ENCODE measurements at regions not wholly inside any gene's neighbourhood (a gene's known extent, or its start where the extent isn't known, plus 50 kb on each side); places are given as distances from the start of the nearest gene placed in this dataset.
"Not testable (repeated sequence)": the region's sequence is repeated elsewhere in the genome, so short reads cannot be mapped to it uniquely, and the experiment has no call there.

DNA sequence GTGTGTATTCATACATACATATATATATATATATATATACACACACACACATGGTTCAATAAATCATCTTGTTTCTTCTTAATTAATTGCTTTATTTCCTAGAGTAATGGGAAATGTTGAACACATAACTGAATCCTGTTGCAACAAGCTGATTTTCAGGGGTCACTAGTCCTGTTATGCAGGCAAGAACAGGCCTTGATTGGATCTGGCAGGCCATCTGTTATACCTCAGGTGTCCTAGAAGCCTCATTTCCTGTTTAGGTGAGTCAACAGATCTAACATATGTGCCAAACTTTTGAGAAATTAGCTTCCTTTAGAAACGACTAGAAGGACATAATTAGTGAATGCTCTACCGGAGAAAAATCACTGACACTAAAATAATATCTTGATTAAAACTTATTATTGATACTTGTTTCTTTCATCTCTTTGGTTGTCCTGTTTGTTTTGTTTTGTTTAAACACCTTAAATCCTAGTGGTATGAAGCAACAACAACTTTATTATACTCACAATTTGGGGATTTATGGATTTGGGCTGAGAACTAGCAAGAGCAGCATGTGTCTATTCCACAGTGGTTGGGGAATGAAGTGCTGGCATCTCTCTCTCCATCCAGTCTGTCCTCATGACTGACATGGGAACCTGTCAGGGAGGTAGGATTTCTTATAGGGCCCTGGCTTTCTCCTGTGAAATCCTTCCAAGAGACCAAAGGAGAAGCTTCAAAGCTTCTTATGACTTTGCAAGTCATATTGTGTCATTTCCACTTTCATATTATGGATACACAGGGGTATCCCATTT lies 552.6 kb downstream of the NSUN3 start:
- no peak for DNase-seq

DNA sequence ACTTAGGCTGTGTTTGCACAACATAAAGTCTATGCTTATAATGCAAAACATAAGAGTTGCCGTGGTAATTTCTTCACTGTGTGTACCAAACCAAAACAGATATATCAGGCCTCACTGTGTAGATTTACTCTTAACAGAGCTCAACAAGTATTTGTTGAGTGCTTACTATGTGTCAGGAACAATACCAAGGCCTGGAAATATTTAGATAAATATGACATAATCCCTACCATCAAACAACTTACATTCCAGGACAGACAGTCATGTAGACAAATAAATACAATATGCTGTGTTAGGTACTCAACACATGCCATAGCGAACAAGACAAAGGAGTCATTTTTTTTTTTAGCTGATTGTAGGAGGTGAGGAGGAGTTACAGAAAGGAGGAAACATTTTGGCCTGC lies 554.0 kb downstream of the NSUN3 start:
- no peak for DNase-seq

DNA sequence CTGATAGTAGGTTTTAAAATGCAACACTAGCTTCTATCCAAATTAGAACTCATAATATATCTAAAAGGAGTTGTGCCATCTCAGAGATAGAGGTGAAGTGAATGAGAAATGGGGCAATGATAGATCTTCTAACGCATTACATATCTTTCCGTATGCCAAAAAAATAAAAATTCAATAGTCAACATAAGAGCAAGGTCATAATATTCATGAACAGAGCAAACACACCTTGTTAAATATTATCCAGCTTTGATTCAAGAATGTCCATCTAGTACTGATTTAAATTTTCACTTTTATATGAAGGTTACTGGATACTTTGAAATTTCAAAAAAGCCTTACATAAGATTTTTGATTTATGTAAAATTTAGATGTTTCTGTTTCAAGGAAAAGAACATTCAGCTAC lies 554.5 kb downstream of the NSUN3 start:
- no peak for DNase-seq

DNA sequence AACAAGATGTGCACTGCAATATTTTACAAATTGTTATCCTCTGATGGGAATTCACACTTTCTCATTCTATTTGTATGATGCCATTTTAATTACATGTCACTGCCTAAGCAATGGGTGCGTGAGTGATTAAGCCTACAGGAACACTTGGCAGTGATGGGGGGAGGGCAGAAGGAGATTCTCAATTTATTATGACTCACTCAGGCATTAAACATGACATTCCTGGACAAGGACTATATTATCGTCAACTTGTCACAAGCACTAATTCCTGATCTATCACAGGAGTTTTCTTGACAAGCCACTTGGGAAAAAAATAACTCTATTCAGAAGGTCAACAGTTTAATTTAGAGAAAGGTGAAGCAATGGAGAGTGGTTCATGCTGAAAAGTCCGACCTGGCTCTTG lies 556.8 kb downstream of the NSUN3 start:
- DNase-seq = no peak

DNA sequence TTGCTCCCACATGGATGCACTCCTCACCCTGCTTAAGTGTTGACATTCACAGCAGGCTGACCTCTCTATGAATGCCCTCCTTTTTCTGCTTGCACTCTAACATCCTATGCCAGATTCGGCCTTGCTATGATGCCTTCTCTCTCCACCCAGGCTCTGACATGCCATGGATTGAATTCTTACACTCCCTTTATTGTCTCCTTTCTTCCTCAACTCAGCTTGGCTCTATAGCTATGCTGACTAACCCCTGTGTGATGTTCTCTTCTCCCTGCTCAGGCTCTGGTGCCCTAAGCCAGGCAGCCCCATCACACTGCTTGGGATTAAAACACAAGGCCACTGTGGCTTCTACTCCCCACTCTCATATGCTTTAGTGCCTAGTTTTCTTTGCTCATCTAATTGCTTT lies 563.7 kb downstream of the NSUN3 start:
- no peak for DNase-seq

DNA sequence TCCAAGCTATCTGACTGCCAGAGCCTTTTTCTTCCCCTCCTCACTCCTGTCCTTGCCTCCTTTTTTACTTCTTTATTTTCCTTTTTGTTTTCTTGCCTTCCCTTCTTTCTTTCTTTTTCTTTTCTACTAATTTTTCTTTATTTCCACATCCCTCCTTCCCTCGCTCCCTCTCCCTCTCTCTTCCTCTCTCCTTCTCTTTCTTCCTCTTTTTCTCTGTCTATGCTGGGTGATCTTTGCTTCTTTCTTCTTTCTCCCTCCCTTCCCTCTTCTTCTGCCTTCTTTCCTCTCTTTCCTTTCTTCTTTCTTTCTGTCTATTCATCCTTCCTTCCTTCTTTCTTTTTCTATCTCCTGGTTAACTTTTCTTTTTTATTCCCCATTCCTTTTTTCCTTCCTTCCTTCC lies 564.8 kb downstream of the NSUN3 start:
- DNase-seq = no peak

DNA sequence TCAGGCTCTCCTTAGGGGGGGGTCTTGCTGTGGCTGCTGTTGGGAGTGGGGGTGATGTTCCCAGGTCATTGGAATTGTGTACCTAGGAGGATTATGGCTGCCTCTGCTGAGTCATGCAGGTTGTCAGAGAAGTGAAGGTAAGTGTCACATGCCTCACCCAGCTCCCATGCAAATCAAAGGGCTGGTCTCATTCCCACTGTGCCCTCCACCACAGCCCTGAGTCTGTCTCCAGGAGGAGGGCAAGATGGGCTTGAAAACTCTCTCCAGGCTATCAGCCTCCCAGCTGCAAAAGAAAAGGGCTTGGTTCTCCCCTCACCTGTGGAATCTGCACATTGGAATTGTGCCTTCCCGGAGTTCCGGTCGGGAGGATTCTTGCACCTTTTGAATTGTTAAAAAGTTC lies 580.5 kb downstream of the NSUN3 start:
- no peak for DNase-seq

DNA sequence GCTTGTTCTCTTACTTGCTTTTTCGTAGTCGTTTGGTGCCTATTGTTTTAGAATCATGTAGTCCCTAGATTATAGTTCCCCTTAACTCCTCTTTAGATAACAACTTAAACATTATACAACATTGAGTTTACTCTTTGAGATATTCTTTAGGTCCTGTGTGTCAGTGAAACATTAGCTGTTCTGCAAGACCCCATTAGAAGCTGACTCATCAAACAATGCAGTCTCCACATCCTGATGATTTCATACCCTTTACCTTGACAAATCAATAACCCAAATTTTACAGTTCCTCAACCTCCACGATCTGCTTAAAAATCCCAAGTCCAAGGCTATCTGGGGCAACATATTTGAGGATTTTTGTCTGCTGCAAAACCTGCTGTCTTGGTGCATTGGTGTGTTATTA lies 582.9 kb downstream of the NSUN3 start:
- no peak for DNase-seq

DNA sequence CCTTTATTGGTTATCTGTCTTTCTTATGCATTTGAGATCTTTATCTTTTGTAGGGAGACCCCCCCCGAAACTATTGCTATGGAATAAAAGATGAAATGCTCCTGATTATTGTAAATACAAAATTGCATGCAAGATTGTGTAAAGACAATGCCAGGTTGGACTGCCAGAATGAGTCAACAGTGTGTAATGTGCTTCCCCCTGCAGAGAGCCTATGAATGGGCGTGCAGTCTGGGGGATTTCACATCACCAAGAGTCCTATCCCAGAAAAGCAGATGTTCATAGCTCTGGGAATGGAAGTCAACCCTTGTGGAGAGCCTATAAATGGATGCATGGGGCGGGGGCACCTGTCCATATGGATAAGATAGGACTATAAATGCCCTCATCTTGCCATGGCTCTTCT lies 584.3 kb downstream of the NSUN3 start:
- DNase-seq = no peak

DNA sequence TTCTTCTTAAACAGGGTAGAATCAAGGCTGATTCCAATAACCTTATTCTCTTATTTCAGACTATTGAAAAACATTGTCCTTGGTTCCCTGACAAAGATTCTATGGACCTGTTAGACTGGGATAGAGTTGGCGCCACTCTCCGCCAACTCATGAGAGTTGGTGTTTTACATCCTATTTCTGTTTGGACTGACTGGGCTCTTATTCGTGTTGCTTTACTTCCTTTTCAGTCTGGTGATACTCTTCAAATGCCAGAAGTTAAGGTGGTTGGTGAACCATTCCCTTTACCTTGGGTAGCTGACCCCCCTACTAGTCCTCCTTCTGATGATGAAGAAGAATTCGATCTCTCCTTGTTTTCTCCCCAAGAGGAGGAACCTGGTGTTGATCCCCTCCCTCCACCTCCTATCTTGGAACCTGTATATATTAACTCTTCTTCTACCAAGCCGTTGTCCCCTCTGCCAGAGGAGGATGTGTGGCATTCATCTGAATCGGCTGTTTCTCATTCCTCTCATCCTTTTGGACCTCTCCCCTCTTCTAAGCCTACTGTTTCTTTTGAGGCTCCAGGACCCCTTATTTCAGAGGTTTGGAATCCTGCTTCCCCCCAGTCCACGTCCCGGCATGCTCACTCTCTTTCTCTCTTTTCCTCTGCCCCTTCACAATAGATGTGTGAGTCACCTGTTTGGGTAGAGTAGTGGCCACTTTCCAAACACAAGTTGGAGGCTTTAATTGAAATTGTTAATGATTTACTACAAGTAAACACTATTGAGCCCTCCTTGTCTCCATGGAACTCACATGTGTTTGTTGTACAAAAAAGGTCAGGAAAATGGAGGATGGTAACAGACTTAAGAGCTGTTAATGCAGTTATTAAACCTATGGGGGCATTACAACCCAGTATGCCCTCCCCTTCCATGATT lies 585.7 kb downstream of the NSUN3 start:
- not testable (repeated sequence) for DNase-seq

DNA sequence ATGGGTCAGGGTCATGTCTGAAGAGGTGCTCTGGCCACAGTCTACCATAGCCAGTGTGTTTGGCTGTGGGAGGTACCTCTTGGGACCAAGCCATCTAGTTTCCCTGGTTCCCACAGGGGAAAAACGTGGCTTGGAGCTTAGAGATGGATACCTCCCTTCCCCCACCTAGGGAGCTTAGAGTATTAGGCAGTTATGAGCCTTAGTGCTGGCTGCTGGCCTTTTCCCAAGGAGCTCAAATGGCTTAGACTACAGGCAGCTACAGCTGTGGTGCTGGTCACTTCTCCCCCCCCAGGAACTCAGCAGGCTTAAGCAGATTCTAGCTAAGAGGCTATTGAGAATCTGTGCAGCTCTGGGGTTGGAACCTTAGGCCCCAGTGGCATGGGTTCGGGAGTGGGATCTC lies 591.2 kb downstream of the NSUN3 start:
- no peak for DNase-seq

DNA sequence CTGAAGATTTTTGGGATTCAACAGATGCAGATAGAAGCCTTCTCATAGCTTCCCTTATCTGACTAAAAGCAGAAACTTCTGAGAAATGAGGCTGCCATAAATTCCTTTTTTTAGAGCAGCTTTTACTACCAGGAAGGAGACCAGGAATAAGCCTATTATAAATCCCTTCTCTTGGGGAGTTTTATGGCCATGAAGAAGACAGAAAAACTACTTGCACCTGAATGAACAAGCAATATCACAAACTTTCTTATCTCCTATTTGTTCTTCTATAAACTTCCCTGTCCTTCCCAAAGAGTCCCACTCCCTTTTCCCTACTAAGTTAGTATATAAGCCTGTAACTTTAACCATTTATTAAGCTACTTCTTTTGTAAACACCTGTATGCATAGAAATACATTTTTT lies 603.1 kb downstream of the NSUN3 start:
- no peak for DNase-seq

DNA sequence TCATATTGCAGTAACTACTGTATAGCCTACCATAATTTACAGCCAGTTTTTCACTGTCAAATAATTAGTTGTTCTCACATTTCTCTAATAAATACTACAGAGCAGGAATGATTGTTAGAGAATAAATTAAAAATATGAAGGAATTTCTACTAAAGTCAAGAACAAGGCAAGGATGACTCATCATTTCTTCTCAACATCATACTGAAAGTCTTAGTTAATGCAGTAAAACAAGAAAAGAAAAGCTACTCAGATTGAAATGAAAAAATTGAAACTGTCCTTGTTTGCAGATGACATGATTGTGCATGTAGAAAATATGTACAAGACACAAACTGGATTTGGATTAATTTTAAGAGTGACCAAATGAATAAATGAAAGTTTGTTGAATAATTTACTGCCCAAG lies 608.2 kb downstream of the NSUN3 start:
- DNase-seq = no peak

DNA sequence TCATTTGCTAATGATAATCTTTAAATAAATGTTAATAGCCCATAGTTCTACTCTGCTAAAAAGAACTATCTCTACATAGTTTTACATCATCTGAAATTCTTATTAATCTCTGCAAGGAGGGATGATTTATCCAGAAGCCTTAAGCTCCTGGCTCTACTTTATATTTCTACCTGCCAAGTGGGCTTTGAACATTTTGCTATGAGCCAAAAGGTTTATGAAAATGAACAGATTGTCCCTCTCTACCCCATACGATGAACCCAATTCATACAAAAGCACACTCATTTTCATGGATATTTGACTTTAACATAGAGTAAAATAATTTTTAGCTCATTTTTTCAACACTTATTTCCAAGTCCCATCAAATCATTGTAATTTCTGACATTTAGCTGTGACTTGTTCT lies 611.0 kb downstream of the NSUN3 start:
- DNase-seq = no peak

DNA sequence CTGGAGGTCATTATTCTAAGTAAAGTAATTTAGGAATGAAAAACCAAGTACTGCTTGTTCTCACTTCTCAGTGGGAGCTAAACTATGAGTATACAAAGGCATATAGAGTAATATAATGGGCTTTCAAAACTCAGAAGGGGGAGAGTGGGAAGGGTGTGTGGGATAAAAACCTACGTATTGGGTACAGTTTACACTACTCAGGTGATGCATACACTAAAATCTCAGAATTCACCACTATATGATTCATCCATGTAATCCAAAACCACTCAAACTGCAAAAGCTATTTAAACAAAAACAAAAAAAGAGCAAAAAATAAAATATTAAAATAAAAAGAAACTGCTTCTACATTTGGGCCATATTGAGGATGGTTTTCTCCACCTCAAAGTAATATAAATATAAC lies 623.3 kb downstream of the NSUN3 start:
- no peak for DNase-seq

DNA sequence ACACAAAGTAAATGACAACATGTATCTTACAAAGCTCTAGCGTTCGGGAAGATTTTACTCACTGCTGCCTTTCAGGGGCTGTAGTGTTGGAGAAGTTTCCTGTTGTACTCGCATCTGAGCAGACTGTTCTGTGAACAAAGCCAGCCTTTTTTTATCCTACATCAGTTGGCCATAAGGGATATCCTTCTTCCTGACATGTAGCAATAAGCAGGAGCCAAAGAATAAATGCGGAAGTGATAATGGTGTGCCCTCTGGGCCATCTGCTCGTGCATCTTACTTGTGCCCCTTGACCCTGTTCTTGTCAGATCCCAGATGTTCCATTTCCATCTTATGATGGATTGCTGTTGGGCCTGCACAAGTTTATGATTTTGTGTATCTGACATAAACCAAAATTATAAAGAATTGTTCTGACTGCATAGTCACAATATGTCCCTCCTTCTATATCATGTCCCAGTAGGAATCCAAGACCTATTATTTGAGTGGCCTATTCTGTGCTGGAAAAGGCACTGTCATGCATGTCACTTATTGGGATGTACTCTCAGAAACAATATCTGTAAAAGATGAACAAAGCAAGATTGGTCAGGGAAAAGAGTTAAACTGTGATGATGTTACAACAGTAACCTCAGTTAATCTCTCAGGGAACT lies 631.3 kb downstream of the NSUN3 start:
- no peak for DNase-seq

DNA sequence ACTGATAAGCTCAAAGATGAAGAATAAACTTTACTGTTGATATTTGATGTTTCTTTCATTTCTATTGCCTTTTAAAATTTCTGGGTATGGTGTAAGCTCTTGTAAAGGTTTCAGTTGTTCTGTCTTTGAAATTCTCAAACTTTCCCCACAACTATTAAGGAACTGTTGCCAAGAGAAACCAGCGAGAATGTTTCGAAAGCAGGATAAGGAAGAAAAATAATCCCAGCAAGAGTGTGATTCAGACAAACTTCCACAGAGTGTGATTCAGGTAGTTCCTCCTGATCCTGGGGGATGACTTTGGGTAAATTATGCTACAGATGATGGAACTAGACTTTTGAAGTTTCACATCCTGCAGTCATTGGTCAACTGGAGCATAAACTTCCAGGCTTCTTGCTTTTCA lies 632.0 kb downstream of the NSUN3 start:
- DNase-seq = no peak

DNA sequence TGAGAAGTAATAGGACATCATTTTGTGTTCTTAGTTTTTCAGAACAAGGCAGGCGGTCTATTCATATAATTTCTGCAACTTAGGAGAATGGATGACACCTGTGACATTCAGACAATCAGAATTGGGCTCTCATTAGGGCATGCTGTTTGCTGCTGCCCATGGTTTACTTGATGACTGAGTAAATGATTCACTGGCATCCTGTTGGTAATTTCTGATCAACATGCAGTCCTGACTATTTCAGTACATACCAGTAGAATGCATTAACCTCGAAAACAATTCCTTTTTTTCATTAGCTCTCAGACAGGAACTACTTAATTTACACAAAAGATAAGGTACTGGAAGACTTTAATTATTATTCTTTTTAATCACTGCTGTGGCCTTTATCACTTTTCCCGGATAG lies 641.6 kb downstream of the NSUN3 start:
- no peak for DNase-seq

DNA sequence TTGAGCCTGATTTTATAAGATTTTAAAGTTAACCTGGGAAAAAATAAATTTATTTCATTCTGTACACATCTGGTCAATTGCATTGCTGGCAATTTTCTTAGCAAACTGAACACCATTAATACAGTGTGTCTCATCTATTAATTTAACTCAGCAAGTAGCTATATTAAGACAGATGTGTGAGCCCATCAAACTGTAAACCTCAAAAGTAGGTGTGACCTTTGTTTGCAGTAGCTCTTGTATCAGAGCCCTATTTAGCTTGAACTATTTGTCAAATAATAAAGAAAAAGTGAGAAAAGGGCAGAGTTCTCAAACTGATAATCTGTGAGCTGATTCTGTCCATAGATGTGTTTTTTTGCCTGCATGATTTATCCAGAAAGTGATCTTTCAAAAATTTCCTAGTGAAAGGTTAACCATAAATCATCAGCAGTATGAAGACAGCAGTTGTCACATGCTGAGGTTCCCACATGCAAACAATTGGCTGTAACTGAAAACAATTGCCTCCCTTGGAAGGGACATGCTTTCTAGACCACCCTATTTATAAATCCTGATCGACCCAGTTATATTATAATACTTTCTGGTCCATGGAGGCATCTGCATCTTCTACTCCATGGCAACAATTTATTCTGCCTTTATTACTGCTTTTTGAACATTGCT lies 646.5 kb downstream of the NSUN3 start:
- no peak for DNase-seq

DNA sequence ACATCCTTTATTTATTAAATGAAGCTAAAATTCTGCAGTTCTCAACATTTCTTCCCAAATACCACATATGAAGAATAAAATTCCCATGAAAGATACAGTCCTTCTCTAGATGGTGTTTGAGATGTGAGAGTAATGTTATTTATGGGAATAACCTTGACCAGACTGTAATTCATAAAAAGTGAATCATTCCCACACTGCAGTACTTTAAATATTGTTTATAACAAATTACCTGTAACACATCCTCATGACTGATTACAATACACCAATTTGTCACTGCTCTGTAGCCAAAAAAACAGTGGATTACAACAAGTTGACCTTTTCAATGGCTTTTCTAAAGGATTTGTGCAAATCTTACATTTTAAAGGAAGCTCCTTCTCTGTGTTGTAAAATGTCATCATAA lies 651.3 kb downstream of the NSUN3 start:
- DNase-seq = no peak

DNA sequence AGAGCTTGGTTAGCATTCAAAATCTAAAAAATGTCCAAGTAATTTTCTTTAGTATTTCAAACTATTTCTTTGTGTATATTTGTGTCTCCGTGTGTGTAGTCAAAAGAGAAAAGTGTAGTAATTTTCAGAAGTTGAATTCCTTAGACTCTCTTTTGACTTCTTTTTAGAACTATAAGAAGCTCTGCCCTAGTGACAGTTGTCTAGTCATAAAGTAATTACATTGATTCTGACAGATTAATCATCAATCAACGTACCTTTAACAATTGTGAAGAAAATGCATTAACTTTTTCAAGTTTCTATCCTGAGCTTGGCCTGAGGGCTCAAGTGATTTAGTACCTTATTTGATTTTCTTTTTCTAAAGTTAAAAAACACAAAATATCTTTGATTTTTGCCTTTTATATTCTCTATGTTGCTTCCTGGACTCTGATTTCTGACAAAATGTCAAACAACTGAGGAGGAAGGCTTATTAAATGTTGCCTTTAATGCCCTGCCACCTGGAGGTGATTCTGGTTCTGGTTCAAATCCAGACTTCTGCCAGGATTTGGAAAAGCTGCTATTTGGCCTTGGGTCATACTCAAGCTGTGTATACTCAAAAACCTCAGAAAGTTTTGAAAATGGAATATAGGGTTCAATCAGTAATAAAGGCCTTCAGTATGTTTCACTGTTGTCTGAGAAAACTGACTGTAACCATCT lies 653.6 kb downstream of the NSUN3 start:
- no peak for DNase-seq

DNA sequence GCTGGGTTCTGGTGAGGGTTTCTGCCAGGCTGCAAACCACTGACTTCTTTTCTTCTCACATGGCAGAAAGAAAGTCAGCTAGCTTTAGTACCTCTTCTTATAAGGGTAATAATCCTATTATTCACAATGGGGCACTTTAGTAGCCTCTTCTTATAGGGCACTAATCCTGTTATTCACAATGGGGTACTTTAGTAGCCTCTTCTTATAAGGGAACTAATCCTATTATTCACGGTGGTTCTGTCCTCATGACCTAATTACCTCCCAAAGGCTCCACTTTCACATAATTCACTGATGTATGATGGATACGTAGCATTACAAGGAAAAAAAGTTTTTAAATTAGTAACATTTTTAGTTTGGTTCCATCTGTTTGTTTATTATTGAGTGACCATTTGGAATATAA lies 671.3 kb downstream of the NSUN3 start:
- no peak for DNase-seq

DNA sequence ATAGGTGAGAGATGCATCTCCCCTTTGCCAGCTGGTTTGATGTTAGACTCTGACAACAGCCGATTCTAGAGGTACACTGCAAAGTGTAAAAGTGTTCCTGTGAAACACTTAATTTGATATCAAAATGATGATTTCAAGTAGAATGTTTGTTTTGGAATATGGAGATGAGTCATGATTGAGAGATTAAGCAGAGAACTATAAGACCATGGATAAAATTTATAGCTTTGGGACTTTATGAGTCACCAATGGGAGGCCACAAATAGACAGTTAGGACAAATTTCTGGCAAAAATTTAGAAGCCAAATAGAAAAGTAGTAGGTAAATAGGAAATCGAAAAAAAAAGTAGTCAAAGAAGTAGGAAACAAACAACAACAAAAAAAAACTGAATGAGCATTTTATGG lies 672.5 kb downstream of the NSUN3 start:
- DNase-seq = no peak
